ENCODE measurements at regions not wholly inside any gene's neighbourhood (a gene's known extent, or its start where the extent isn't known, plus 50 kb on each side); places are given as distances from the start of the nearest gene placed in this dataset.
"Not testable (repeated sequence)": the region's sequence is repeated elsewhere in the genome, so short reads cannot be mapped to it uniquely, and the experiment has no call there.

- no peak for DNase-seq
- intact Hi-C loops (cut with DNase I), result no loop called here
Observed at GRCh38 chr11:24124876-24125275, 372.0 kb upstream of the LUZP2 start.

DNA sequence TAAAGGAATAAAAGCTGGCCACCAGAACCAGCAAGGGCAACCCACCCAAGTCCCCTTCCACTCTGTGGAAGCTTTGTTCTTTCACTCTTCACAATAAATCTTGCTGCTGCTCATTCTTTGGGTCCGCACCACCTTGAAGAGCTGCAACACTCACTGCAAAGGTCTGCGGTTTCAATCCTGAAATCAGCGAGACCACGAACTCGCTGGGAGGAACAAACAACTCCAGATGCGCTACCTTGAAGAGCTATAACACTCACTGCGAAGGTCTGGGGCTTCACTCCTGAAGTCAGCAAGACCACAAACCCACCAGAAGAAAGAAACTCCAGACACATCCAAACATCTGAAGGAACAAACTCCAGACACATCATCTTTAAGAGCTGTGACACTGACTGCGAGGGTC, 365.2 kb upstream of the LUZP2 start:
- no peak for DNase-seq

DNA sequence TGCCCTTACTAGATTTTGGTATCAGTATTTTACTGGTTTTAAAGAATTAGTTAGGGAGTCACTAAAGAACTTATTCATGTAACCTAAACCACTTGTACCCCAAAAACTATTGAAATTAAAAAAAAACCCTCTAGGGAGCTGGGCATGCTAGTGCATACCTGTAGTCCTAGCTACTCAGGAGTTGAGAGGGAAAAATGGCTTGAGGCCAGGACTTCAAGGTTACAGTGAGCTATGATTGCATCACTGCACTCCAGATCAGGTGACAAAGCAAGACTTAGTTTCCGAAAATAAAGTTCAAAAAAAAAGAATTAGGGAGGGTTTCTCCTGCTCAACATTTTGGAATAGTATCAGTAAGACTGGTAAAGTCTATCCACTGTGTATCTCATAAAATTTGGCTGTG, 364.4 kb upstream of the LUZP2 start:
- intact Hi-C loops (cut with DNase I), result no loop called here
- no peak for DNase-seq

More for the DNA sequence above, 365.2 kb upstream of the LUZP2 start:
- intact Hi-C loops (cut with DNase I), result no loop called here

- no peak for DNase-seq
- intact Hi-C loops (cut with DNase I), result no loop called here
Observed at GRCh38 chr11:24134879-24135589, 361.8 kb upstream of the LUZP2 start.

DNA sequence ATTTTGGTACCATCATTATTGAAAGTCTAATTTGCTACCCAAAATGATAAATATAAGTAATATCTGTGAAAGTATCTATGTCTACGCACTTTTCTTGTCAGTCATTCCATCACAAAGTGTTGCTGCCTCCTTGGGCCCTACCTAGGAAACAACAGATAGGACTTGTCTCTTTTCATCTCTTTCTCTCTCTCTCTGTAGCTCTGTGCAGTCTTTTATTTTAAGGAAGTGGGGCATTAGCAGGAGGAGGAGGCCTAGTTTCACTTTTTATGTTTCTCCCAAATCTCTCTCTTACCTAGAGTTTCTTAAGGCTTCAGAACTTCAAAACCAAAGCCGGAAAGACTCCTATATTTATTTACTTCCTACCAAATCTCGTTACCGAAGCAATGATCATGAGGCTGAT, 354.8 kb upstream of the LUZP2 start:
- DNase-seq, result no peak
- intact Hi-C loops (cut with DNase I), result no loop called here

DNA sequence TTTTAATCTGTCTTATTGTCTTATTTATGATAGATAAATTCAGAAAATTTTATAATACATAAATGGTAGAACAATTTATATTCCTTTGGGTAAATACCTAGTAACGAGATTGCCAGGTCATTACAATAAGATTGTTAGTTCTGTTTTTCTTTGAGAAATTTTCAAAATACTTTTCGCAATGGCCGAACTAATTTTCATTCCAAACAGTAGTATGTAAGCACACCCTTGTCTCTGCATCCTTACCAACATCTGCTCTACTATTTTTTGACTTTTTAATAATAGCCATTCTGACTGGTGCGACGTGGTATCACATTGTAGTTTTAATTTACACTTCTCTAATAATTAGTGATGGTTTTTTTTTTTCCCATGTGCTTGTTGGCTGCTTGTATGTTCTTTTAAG, 351.4 kb upstream of the LUZP2 start:
- intact Hi-C loops (cut with DNase I), result no loop called here
- DNase-seq, result no peak

DNA sequence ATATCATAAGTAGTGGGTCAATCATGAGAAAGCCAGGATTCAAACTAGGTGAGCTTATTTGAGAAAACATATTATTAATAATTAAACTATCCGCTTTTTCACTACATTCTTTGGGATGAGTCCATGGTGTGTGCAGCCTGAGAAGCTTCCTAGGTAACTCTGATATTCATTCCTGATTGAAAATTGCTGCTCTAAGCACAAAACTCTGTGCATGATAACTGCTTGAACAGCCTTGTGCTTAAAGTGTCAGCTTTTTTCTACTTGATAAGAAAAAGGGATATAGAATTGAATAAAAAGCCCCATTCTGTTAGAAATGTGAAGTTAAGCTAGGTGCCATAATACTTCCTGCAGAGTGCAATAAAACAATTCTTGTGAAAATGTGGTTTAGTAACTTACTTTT, 343.5 kb upstream of the LUZP2 start:
- intact Hi-C loops (cut with DNase I), result no loop called here
- no peak for DNase-seq

- no peak for DNase-seq
- intact Hi-C loops (cut with DNase I), result no loop called here
Observed at GRCh38 chr11:24155792-24156191, 341.1 kb upstream of the LUZP2 start.

DNA sequence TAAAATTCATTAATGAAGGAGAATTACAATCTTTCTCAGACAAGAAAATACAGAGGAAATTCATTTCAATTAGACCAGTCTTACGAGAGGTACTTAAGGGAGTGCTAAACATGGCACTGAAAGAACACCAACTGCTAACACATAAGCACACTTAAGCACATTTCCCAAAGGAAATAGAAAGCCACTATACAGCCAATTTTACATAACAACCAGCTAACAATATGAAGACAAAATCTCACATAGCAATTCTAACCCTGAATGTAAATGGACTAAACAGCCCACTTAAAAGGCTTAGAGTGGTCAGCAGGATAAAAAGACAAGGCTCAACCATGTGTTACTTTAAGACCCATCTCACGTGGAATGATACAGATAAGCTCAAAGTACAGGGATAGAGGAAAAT, 339.5 kb upstream of the LUZP2 start:
- intact Hi-C loops (cut with DNase I), result no loop called here
- DNase-seq, result no peak

DNA sequence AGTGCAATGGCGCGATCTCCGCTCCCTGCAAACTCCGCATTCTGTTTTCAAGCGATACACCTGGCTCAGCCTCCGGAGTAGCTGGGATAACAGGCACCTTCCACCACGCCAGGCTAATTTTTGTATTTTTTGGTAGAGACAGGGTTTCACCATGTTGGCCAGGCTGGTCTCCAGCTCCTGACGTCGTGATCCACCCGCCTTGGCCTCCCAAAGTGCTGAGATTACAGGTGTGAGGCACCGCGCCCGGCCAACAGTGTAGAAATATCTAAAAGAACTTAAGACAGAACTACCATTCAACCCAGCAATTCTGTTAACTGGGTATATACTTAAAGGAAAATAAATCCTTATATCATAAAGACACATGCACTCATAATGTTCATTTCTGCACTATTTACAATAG, 335.3 kb upstream of the LUZP2 start:
- intact Hi-C loops (cut with DNase I), result no loop called here

DNA sequence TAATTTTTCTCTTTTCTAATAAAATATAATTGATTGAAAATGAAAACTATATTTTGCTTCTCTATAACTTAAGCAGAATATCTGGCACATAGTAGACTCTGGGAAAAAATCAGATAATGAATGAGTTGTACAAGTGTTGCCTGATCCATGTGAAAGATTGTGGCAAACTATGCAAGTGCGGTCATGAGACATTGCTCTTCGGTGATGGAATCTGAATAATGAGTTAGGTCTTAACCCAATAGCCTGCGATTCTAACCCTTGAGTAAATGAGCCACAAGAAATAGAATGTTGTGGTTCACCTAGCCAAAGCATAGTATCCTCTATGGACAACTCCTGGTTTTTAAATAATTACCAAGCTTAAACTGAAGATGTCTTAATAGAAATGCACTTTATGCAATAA, 333.7 kb upstream of the LUZP2 start:
- no peak for DNase-seq
- intact Hi-C loops (cut with DNase I), result no loop called here

More for the DNA sequence above, 335.3 kb upstream of the LUZP2 start:
- DNase-seq, result no peak

DNA sequence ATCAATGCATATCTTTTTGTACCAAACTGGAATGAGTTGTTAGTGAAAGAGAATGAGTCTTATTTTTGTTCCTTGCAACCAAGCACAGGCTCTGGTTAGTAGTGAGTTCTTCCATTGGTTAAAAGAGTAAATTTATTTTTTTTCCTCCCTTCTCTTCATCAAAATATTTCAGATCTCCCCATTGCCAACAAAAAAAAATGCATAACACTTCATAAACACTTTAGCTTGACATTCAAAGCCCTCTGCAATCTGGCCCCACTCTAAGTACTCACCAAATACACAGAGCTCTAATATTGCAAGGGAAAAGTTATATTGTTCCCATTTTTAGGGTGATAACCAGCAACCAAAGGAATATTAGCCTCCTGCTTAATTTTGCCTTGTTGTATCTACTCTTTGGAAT, 333.0 kb upstream of the LUZP2 start:
- intact Hi-C loops (cut with DNase I), result no loop called here

DNA sequence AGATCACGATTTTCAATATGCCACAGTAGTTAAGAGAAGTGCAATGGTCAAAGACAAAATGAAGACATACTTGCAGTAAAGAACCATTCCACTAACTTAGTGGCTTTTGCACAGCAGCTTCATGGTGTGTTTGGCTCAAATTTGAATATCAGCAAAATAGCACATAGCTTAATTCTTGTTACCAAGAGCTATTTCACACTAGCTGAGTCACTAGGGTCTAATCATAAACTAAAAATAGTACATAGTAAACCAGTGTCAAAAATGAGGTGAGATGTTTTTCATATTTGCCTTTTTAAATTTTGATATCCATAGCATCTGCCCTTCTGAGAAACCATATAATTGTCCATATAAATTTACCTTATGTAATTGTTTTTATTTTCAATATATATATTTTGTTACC, 325.0 kb upstream of the LUZP2 start:
- no peak for DNase-seq
- intact Hi-C loops (cut with DNase I), result no loop called here

More for the DNA sequence above, 333.0 kb upstream of the LUZP2 start:
- no peak for DNase-seq

DNA sequence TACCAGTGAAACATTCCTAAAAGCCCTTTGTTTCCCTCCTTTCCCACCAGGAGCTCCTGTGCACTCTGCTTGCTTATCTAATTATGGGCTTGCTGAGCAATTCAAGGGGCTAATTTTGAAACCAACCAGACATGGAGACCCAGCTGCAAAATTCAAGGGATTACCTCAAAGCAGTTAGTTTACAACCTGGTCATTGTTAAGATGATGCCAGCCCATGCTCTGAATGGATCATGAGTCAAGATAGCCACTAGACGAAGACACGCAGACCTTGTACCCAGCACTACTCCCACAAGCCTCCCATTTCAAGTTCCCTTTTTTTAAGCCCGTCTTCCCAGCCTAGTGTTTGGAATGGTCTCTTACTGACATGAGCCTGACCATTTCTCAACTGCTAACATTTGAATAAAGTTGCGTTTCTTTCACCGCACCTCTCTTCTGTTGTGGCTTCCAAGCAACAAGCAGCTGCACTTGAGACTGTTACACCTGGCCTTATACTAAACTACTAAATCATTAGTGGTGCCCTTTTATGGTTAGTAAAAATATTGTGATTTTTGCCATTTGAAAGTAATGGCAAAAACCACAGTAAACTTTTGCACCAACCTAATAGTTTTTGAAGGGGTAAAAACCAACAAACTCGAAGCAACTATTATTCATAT, 315.3 kb upstream of the LUZP2 start:
- intact Hi-C loops (cut with DNase I), result no loop called here
- no peak for DNase-seq

GRCh38 chr11:24185535-24185934, 311.3 kb upstream of the LUZP2 start:
- intact Hi-C loops (cut with DNase I); DNase-seq: not testable (repeated sequence)

DNA sequence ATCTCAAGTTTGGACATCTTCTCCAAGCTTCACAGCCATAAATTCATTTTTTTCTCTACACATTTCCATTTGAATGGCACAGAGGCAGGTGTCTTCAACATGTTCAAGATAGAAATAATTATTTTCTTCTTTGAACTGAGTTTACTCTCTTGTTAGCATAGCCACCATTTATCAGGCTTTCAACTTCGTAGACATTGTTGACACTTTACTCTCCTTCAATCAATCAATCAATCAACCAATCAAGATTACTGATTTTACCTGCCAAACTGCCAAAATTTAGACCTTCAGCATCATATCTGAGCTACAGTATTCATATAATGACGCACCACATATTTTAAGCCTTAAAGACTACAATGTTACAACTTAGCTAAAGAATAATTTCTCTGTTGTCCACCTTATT, 300.1 kb upstream of the LUZP2 start:
- no peak for DNase-seq

GRCh38 chr11:24198481-24198880, 298.4 kb upstream of the LUZP2 start:
- DNase-seq, result no peak
- intact Hi-C loops (cut with DNase I), result no loop called here

More for the DNA sequence above, 300.1 kb upstream of the LUZP2 start:
- intact Hi-C loops (cut with DNase I), result no loop called here

DNA sequence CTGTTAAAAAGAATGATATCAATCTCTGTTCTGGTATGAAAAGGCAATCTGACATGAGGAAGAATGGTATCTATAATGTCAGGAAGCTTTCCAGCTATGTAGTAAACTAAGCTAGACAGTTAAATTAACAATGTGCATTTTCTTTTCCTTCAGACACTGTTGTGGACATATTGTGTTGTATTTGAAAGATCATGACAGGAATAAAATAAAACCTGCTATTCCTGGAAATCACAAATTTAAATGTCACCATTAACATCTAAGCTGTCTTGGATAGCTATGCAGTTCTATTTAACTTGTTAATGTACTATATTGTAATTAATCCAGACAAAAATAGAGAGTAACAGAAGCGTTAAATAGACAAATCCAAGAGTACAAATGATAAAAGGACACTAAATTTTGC, 297.4 kb upstream of the LUZP2 start:
- intact Hi-C loops (cut with DNase I), result no loop called here
- no peak for DNase-seq

GRCh38 chr11:24206030-24206429, 290.8 kb upstream of the LUZP2 start:
- intact Hi-C loops (cut with DNase I), result no loop called here
- no peak for DNase-seq

- DNase-seq, result no peak
- intact Hi-C loops (cut with DNase I), result no loop called here
Observed at GRCh38 chr11:24206511-24206910, 290.3 kb upstream of the LUZP2 start.

DNA sequence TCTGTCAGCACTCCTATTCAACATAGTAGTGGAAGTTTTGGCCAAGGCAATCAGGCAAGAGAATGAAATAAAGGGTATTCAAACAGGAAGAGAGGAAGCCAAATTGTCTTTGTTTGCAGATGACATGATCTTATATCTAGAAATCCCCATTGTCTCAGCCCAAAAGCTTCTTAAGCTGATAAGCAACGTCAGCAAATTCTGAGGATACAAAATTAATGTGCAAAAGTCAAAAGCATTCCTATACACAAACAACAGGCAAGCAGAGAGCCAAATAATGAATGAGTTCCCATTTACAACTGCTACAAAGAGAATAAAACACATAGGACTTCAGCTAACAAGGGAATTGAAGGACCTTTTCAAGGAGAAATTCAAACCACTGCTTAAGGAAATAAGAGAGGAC, 280.4 kb upstream of the LUZP2 start:
- no peak for DNase-seq
- intact Hi-C loops (cut with DNase I), result no loop called here
